HG03060 (cell line): ENCODE measurements at regions not wholly inside any gene's neighbourhood (a gene's known extent, or its start where the extent isn't known, plus 50 kb on each side); places are given as distances from the start of the nearest gene placed in this dataset.

Experiments
- ATAC-seq: cut with Tn5 transposase; IDR thresholded peaks from one replicate; pipeline ENCODE4 v1.9.1; 2021; ENCODE audit warnings: low read depth, moderate number of reproducible peaks; ENCODE audit not compliant: unreplicated experiment

DNA sequence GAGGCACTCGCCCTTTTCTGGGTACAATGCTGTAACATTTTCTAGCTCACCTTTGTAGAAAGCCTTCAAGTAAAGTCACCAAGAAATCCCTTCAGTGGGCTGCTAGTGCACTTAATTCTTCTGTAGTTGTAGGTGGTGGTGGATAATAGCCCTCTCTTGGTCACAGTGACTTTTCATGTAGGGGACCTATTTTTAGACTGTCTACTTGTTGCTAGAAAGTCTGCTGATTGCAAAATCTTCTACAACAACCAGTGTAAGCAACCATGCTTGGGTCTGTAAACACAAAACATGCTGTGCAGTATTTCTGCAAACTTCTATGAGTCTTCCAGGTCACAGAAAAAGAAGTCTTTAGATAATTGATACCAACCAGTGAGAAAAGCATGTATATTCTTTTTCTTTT is 55.6 kb downstream of the PBDC1 start:
- no peak for ATAC-seq

DNA sequence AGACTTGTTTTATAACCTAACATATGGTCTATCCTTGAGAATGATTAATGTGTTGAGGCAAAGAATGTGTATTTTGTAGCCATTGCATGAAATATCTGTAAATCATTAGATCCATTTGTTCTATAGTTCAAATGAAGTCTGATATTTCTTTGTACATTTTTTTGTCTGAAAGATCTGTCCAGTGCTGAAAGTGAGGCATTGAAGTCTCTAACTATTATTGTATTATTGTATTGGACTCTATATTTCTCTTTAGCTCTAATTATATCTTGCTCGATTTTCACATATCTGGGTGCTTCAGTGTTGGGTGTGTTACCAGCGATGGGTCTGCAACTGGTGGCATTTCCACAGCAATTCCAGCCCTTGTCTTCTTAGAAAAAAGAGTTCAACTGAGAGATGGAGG is 76.0 kb downstream of the PBDC1 start:
- no peak for ATAC-seq

DNA sequence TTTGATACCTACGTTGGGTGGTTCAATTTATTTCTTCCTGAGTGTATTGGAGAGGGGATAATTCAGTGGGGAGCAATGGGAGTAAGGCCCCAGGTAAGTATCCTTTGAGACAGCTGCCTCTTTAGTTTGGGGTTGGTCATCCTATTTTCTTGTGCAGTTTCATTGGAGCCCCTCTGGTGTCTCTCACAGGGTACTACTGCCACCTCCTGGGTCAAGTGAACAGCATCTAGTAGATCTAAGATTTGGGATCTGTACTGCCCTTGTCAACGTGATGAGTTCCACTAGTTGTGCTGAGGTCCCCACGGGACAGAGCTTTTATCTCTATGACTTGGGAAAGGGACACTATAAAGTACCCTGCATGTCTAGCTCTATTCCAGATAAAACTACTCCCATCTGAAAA is 80.6 kb downstream of the PBDC1 start:
- ATAC-seq, result peak; percentile 94

DNA sequence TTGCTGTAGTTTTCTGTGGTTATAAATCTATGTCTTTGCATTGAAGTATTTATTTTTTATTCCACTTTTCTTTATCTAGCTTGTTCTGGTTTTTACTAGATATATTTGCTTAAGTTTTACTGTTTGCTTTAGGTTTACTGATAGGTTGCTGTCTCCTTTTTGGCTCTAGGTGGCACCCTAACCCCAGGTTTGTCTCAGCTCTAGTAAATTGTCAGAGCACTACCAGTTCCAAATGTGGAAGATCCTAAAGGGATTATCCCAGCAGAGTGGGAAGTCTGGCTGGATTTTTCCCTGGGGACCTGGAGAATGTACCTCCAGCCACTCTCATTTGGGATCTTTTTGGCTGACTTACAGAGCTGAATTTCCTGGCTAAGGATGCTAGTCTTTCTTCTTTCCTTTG is 106.1 kb downstream of the PBDC1 start:
- no peak for ATAC-seq
